K562 (cell line): ENCODE measurements at regions not wholly inside any gene's neighbourhood (a gene's known extent, or its start where the extent isn't known, plus 50 kb on each side); places are given as distances from the start of the nearest gene placed in this dataset.

Source experiments
- ATAC-seq: fragments of 200-7000 bp; cut with Tn5 transposase; 3 replicates; pipeline ENCODE4 v1.9.1; 2020; ENCODE audit warnings: moderate library complexity
- BruUV-seq: library from RNA; stranded (reverse); fragments of 400-500 nt; replicated peaks from 2 replicates; lab custom pipeline; 2021; lab: Mats Ljungman, UMichigan
- CTCF ChIA-PET: fragments of 300-600 bp; formaldehyde crosslinking; extraction: SDS; loops from one replicate; lab custom pipeline; 2021; ENCODE audit warnings: low intra/inter-chr PET ratio; lab: Yijun Ruan, JAX
- POLR2A ChIA-PET: fragments of 300-600, 350-650 bp; sonication (Branson Sonifier 250); formaldehyde crosslinking; extraction: SDS; loops from one replicate; lab custom pipeline; 2021; ENCODE audit warnings: antibody characterized with exemption, inconsistent platforms; lab: Yijun Ruan, JAX
- DNase-seq, 4 experiments: peaks; one replicate each; pipeline versions ENCODE4 v3.0.0 to v3.0.0-alpha.2; 2011 to 2018; ENCODE audit warnings: low spot score in 3 of 4, mixed read lengths in 3 of 4; ENCODE audit errors: extremely low read depth in 1 of 4
- FAIRE-seq: peaks from 2 replicates; lab custom pipeline; 2011; peaks lifted over from hg19 to GRCh38; lab: Jason Lieb, UNC
- H2AFZ ChIP-seq: 2 replicates; pipeline ENCODE4 v1.6.0; 2011; ENCODE audit warnings: low read depth, low read length, control low read depth, inconsistent platforms
- H3K27ac ChIP-seq: fragments of 200-600 bp; 3 replicates; pipeline ENCODE4 v1.8.0; 2011; ENCODE audit warnings: low read depth, mild to moderate bottlenecking, control low read depth, inconsistent platforms, low read length, moderate library complexity, mixed read lengths; ENCODE audit errors: extremely low read depth
- H3K27me3 ChIP-seq, 2 experiments: fragments of 300-600 bp in 1 of 2; 2 replicates in 1 of 2; 3 replicates in 1 of 2; pipeline versions ENCODE4 v1.6.0 to v1.8.0; 2011; ENCODE audit warnings: inconsistent platforms in 2 of 2, low read length in 2 of 2, mild to moderate bottlenecking in 1 of 2, mixed read lengths in 1 of 2, moderate library complexity in 1 of 2; ENCODE audit not compliant: control insufficient read depth in 2 of 2, insufficient read depth in 2 of 2
- H3K36me3 ChIP-seq: fragments of 300-600 bp; 3 replicates; pipeline ENCODE4 v1.8.0; 2011; ENCODE audit warnings: mild to moderate bottlenecking, low read length, inconsistent platforms; ENCODE audit not compliant: control insufficient read depth, insufficient read depth
- H3K4me1 ChIP-seq, 2 experiments: fragments of 200-600 bp in 1 of 2; replicated peaks in 1 of 2; 2 replicates in 1 of 2; 3 replicates in 1 of 2; pipeline versions ENCODE4 v1.5.1 to v1.8.0; 2011; ENCODE audit warnings: inconsistent platforms in 2 of 2, low read length in 2 of 2, mild to moderate bottlenecking in 1 of 2, mixed read lengths in 1 of 2, moderate library complexity in 1 of 2; ENCODE audit not compliant: control insufficient read depth in 2 of 2, insufficient read depth in 2 of 2
- H3K4me2 ChIP-seq: 2 replicates; pipeline ENCODE4 v1.6.1; 2011; ENCODE audit warnings: low read length, control low read depth, inconsistent platforms, mixed read lengths; ENCODE audit not compliant: insufficient read depth
- H3K4me3 ChIP-seq: fragments of 200-600 bp; sonication (generic), shearing (Covaris generic); 2 replicates; pipeline ENCODE4 v1.5.1; 2016; ENCODE audit warnings: control low read depth, inconsistent platforms
- H3K79me2 ChIP-seq: fragments of 200-600 bp; 3 replicates; pipeline ENCODE4 v1.8.0; 2011; ENCODE audit warnings: low read length, inconsistent platforms; ENCODE audit not compliant: control insufficient read depth, insufficient read depth
- H3K9ac ChIP-seq, 2 experiments: 2 replicates each; pipeline versions ENCODE4 v1.6.0 to v1.6.1; 2011; ENCODE audit warnings: low read depth in 2 of 2, low read length in 2 of 2, control low read depth in 1 of 2, inconsistent platforms in 1 of 2, mild to moderate bottlenecking in 1 of 2, mixed read lengths in 1 of 2; ENCODE audit not compliant: insufficient read depth in 1 of 2
- H3K9me1 ChIP-seq: one replicate; pipeline ENCODE4 v1.6.0; 2011; ENCODE audit warnings: inconsistent platforms, mild to moderate bottlenecking, low read length, moderate library complexity; ENCODE audit not compliant: control insufficient read depth, insufficient read depth
- H3K9me3 ChIP-seq: replicated peaks from 2 replicates; pipeline ENCODE4 v1.5.1; 2011; ENCODE audit warnings: low read depth, low read length, inconsistent platforms; ENCODE audit not compliant: control insufficient read depth, insufficient read depth
- H4K20me1 ChIP-seq: replicated peaks from 2 replicates; pipeline ENCODE4 v1.6.1; 2011; ENCODE audit warnings: low read length, inconsistent platforms, mixed read lengths; ENCODE audit not compliant: control insufficient read depth, insufficient read depth
- CCAR2 ChIP-seq: fragments of 200-400 bp; formaldehyde crosslinking; IDR thresholded peaks from 2 replicates; pipeline ENCODE4 v1.6.1; 2017; ENCODE audit warnings: mild to moderate bottlenecking, low read depth, low read length
- CGGBP1 ChIP-seq: fragments of 250-450 bp; sonication (Bioruptor Pico); IDR thresholded peaks from 2 replicates; pipeline ENCODE4 v1.9.0; 2021; ENCODE audit warnings: mild to moderate bottlenecking
- EP300 ChIP-seq: IDR thresholded peaks from 2 replicates; pipeline ENCODE4 v1.6.1; 2012; ENCODE audit warnings: low read length, improper control_type of control experiment
- ESRRB ChIP-seq: fragments of 250-450 bp; sonication (Bioruptor Pico); IDR thresholded peaks from 2 replicates; pipeline ENCODE4 v1.5.0; 2020; ENCODE audit warnings: mild to moderate bottlenecking, moderate library complexity, borderline replicate concordance
- SIN3B ChIP-seq: fragments of 450-650 bp; IDR thresholded peaks from 2 replicates; pipeline ENCODE4 v1.6.1; 2017; ENCODE audit warnings: low read depth, mild to moderate bottlenecking, moderate library complexity
- ZSCAN32 ChIP-seq: fragments of 450-650 bp; formaldehyde crosslinking; IDR thresholded peaks from 2 replicates; pipeline ENCODE4 v1.4.0; 2020; ENCODE audit warnings: mild to moderate bottlenecking, moderate library complexity
- WGBS: fragments of 100-300 bp; shearing (Covaris generic); methylation state at CpG from one replicate; pipeline ENCODE4 v1.1.6; 2016; ENCODE audit warnings: low coverage, mixed read lengths; ENCODE audit not compliant: insufficient coverage; ENCODE audit errors: missing lambda C conversion rate; 5-methylcytosine and 5-hydroxymethylcytosine counted together
- in situ Hi-C: fragments of 300-500 bp; cut with MboI; formaldehyde crosslinking; loops from 4 replicates; pipeline ENCODE4 v1.15.0; 2018; ENCODE audit warnings: inconsistent platforms, mixed read lengths
- intact Hi-C: fragments of 100-400 bp; cut with micrococcal nuclease; formaldehyde crosslinking; loops from 2 replicates; pipeline ENCODE4 v1.14.2; 2022
- TF ChIP-seq, protein P1 (sequence below): IDR thresholded peaks from 2 replicates; pipeline ENCODE4 v1.6.1; 2011; ENCODE audit warnings: borderline replicate concordance, low read depth, mild to moderate bottlenecking, moderate library complexity, low read length; ENCODE audit not compliant: insufficient read depth, poor library complexity, severe bottlenecking
- TF ChIP-seq, protein P2 (sequence below): sonication (generic); formaldehyde crosslinking; IDR thresholded peaks from 2 replicates; pipeline ENCODE4 v1.8.0; 2023; ENCODE audit warnings: mild to moderate bottlenecking, missing genetic modification reagents

DNA sequence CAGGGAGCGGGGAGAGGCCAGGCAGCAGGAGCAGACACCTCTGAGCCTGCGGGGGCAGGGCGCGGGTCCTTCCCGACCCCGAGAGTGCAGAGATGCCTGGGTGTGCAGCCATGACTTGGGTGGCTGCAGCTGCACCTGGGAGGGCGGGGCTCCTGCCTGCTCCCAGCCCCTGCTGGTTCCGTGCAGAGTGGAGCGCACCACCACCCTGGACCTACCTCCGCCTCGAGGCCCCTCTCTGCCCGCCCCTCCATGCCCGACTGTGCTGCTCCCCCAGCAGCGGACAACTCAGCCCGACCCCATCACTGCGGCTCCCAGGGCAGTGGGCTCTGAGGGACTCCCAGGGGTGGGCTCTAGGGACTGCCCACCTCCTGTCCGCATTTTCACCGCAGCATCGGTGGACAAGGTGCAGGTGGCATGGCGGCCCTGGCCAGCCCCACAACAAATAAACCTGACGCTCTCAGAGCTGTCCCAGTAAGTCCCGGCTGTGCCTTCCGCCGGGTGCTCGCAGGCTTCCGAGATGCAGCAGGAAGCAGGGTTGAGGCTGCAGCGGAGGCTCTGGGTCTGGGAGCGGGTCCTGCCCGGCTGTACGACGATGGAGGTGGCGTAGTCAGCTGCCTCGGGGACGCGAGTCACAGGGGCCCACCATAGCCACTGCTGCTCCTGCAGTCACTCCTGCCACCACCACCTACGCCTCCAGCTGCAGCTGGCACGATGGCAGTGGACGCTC is 392.0 kb upstream of the CCDC196 start:
- 4% methylated on average over 27 of the region's 38 CpGs for WGBS
- H3K9me3 ChIP-seq, result no peaks in the 10 kb centered on the region
- ChIA-PET CTCF (no interaction called here), POLR2A (no interaction called here)
- TF ChIP-seq CCAR2 (no peak), SIN3B (no peak), CGGBP1 (CRISPR knock-in tag) (no peak), EP300 (no peak), ZSCAN32 (CRISPR knock-in tag) (no peak), ESRRB (CRISPR knock-in tag) (no peak)
- TF ChIP-seq, protein P1, sequence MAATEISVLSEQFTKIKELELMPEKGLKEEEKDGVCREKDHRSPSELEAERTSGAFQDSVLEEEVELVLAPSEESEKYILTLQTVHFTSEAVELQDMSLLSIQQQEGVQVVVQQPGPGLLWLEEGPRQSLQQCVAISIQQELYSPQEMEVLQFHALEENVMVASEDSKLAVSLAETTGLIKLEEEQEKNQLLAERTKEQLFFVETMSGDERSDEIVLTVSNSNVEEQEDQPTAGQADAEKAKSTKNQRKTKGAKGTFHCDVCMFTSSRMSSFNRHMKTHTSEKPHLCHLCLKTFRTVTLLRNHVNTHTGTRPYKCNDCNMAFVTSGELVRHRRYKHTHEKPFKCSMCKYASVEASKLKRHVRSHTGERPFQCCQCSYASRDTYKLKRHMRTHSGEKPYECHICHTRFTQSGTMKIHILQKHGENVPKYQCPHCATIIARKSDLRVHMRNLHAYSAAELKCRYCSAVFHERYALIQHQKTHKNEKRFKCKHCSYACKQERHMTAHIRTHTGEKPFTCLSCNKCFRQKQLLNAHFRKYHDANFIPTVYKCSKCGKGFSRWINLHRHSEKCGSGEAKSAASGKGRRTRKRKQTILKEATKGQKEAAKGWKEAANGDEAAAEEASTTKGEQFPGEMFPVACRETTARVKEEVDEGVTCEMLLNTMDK, result no peak
- TF ChIP-seq, protein P2, sequence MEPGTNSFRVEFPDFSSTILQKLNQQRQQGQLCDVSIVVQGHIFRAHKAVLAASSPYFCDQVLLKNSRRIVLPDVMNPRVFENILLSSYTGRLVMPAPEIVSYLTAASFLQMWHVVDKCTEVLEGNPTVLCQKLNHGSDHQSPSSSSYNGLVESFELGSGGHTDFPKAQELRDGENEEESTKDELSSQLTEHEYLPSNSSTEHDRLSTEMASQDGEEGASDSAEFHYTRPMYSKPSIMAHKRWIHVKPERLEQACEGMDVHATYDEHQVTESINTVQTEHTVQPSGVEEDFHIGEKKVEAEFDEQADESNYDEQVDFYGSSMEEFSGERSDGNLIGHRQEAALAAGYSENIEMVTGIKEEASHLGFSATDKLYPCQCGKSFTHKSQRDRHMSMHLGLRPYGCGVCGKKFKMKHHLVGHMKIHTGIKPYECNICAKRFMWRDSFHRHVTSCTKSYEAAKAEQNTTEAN (CRISPR knock-in tag), result no peak
- peaks cover 0 to 9% of the 10 kb centered on the region in 2 experiments; a peak in 1 of 5 replicates for H3K4me1 ChIP-seq
- intact Hi-C loops, result no loop called here
- DNase-seq (no peak), ATAC-seq (no peak), FAIRE-seq (no peak)
- H2AFZ ChIP-seq, result no peak overlapping the region
- H3K9ac ChIP-seq, result no peak overlapping the region
- no peak overlapping the region for H3K27ac ChIP-seq
- in situ Hi-C loops, result no loop called here
- H3K27me3 ChIP-seq, result peaks cover 0 to 25% of the 10 kb centered on the region in 2 experiments; a peak in 2 of 5 replicates
- BruUV-seq, result no TSS peak
- no peaks in the 10 kb centered on the region for H4K20me1 ChIP-seq
- H3K4me2 ChIP-seq, result no peak overlapping the region
- no peaks in the 10 kb centered on the region for H3K9me1 ChIP-seq
- H3K79me2 ChIP-seq, result no peaks in the 10 kb centered on the region
- H3K36me3 ChIP-seq, result no peaks in the 10 kb centered on the region
- no peak overlapping the region for H3K4me3 ChIP-seq
